ENCODE measurements at regions not wholly inside any gene's neighbourhood (a gene's known extent, or its start where the extent isn't known, plus 50 kb on each side); places are given as distances from the start of the nearest gene placed in this dataset.
"Not testable (repeated sequence)": the region's sequence is repeated elsewhere in the genome, so short reads cannot be mapped to it uniquely, and the experiment has no call there.

DNA sequence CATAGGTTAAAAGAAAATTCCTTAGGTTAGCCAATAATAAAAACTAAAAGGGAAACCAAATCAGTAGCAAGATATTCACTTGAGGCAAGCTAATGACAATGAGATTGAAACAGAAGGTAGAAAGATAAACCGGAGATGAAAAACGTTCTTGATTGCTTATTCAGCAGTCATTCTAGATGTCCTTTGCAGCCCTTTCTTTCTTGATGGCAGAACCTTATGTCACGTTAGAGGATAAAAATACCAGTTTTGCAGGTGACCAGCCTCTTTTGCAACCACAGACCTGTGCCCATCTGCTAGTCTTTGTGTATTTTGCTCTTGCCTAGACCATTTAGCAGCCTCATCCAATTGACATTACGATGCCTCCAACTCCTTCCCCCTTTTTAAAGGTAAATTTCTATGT, 337.8 kb downstream of the DMAC1 start:
- no peak for DNase-seq

DNA sequence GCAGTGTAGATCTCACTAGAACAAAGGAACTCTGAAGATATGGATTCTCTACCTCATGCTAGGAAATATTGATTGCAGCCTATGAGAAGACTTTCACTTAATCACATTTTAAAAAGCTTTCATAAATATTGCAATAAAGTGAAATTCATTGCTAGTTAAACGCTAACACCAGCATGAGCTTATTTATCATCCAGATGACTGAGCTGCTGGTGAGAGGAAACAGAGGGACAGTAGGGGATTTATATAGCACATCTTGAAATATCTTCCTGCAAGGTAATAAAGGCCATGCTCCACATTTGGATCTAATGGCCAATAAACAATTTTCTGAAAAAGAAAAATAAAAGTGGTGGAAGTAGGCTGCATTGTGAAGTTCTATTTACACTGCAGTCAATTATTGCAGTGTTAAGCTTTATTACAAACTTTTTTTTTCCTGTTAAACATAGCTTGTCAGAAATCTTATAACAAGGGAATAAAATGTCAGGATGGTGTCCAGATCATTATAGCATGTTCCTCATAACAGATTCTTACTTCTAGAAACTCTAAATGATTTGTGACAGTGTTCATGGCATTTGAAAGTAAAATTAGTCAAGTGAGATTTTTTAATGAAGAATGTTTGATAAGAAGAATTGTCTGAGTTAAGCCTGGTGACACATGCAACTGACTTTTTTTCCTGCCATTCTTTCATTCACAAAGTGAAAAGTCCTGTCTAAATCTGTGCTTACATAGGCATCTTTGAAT, 342.6 kb downstream of the DMAC1 start:
- no peak for DNase-seq

GRCh38 chr9:7456377-7456776, 343.2 kb downstream of the DMAC1 start:
- no peak for DNase-seq

- peak; percentile 7 for DNase-seq
Observed at GRCh38 chr9:7454624-7455023, 345.0 kb downstream of the DMAC1 start.

- no peak for DNase-seq
Observed at GRCh38 chr9:7452378-7452777, 347.2 kb downstream of the DMAC1 start.

DNA sequence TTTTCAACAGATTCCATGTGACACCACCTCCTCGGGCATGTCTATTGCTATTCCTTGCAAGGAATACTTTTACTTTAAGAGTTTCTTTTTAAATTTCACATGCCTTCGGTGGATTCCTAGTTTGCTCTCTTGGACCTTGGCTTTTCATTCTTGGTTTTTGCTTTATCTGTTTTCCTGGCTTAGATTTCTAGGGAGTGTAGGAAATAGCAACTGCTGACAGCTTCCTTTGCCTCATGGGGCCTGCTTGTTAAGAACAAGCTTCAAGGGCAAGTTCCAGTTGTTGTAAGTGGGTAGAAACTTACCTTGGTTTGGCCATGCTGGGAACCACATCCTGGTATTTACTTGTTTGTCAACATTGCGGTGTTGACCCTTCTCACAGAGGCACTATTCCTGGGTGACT, 348.5 kb downstream of the DMAC1 start:
- no peak for DNase-seq

GRCh38 chr9:7443541-7443940, 356.0 kb downstream of the DMAC1 start:
- DNase-seq: no peak

GRCh38 chr9:7439355-7439995, 360.1 kb downstream of the DMAC1 start:
- DNase-seq: no peak

DNA sequence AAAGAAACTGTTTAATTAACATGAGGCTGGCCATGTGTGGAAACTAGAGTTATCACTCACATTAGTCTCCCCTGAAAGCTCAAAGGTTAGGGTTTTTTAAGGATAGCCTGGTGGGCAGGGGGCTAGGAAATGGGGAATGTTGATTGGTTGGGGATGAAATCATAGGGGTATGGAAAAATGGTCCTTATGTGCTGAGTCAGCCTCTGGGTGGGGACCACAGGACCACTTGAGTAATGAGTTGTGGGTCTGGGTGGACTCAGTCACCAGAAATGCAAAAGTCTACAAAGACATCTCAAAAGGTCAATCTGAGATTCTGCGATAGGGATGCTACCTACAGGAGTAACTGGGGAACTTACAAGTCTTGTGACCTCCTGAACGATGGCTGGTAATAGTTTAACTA, 362.8 kb downstream of the DMAC1 start:
- no peak for DNase-seq

DNA sequence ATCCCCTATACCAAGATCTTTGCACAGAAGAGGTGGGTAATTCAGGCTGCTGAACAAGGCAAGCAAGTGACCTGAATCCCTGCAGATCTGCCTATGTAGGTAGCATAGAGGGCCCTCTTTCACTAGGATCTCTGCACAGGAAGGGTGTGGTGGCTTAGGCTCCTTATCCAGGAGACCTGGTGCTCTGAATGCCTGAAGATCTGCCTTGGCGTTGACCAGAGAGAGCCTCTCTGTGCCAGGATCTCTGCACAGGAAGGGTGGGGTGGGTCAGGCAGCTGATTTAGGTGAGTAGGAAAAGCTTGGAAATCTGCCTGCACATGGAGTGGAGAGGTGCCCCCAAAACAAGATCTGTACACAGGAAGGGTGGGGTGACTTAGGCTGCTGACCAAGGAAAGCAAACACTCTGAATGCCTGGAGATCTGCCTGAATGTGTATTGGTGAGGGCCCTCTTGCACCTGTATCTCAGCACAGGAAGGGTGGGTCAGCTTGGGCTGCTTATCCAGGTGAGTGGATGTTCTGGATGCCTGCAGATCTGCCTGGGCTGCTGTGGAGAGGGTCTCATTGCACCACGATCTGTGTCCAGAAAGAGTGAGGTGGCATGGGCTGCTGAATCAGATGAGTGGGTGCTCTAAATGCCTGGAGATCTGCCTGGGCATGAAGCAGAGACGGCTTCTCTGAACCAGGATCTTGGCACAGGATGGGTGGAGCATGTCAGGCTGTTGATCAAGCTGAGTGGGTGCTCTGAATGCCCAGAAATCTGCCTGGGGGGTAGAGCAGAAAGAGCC, 365.9 kb downstream of the DMAC1 start:
- DNase-seq: no peak

- DNase-seq: no peak
Observed at GRCh38 chr9:7432989-7433388, 366.6 kb downstream of the DMAC1 start.

GRCh38 chr9:7417397-7417796, 382.2 kb downstream of the DMAC1 start:
- not testable (repeated sequence) for DNase-seq

DNA sequence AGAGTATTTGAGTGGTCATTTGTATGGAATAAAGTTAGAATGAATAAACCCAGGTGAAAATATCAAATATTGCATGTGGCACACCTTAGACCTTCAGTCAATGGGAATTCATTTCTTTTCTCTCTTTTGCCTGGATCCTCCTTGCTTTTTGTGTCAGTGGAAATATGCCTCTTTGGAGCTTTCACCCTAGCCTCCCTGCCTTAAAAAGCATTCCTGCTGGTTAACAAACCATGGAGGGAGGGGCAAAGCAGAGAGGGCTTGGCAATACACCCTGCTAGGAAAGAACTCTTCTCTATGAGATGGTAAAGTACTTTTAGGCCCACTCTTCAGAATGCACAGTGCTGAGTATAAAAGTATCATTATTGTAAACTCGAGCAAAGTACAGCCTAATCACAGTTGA, 383.7 kb downstream of the DMAC1 start:
- no peak for DNase-seq

DNA sequence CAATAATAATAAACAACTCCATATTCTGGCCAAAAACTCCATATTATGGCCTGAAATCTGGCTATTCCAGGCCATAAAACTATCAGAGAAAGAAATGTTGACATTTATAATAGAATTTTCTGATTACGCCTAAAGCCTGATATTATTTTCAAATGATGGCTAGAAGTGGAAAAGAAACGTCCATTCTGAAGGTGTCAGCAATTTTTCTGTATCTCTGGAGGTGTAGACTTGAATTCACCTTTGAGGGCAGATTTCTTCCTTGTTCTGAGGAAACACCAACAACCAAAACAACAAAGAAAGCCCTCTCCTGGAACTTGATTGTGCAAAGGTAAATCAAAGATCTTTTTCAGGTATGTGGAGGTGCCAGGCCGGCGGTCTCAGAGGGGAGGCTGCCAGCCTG, 390.7 kb downstream of the DMAC1 start:
- DNase-seq: no peak

DNA sequence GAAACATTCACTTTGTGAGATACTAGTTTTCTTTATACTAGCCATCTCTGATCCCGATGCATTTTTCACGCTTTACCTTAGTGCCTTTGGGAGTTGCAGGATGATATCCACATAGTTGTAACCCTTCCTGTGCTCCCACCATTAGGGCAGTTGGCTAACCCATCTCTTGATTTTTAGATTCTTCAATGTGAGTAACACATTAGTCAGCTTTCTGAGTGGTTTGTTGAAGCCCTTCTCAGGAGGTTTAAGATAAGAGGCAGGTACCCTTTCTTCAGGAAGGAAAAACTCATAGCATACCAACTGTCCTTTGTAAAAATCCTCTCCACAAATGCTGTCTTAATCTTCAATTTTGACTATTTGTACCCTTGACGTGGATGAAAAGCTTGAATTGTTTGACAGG, 392.3 kb downstream of the DMAC1 start:
- DNase-seq: no peak

DNA sequence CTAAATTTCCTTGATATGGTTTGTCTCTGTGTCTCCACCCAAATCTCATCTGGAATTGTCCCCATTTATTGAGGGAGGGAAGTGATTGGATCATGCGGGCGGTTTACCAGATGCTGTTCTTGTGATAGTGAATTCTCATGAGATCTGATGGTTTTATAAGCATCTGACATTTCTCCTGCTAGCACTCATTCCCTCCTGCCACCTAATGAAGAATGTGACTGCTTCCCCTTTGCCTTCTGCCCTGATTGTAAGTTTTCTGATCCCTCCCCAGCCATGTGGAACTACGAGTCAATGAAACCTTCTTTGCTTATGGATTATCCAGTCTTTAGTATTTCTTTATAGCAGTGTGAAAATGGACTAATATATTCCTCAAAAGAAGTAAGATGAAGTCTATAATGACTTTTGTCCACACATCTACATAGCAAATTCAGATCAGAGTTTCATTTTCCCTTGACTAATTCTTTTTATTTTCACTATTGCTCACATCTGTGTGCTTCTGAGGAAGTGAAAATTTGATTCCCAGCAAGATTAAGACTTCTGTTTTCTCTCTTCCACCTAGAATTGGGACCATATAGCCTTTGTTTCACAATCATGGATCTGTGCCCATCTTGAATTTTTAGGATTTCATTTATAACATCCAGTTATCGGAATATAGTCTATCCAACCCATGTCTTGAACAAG, 393.5 kb downstream of the DMAC1 start:
- no peak for DNase-seq

- no peak for DNase-seq
Observed at GRCh38 chr9:7403839-7404487, 395.6 kb downstream of the DMAC1 start.

DNA sequence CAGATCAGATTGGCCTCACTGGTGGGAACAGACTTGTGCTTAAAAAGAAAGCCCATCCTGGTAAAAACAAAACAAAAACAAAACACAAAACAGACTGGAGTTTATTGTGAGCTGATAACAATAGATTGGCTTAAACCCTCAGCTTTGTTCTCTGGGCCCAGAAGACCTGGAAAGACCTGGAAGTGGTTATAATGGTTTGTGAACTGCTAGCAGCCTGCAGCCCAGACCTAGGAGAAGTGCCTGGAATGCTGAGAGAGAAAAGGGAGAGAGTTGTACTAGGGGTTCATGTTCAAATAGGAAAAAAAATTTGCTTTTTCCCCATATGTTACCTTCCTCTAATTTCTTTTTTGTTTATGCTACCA, 396.6 kb downstream of the DMAC1 start:
- no peak for DNase-seq

- DNase-seq: no peak
Observed at GRCh38 chr9:7402334-7403027, 397.1 kb downstream of the DMAC1 start.

- DNase-seq: no peak
Observed at GRCh38 chr9:7401116-7401515, 398.5 kb downstream of the DMAC1 start.

DNA sequence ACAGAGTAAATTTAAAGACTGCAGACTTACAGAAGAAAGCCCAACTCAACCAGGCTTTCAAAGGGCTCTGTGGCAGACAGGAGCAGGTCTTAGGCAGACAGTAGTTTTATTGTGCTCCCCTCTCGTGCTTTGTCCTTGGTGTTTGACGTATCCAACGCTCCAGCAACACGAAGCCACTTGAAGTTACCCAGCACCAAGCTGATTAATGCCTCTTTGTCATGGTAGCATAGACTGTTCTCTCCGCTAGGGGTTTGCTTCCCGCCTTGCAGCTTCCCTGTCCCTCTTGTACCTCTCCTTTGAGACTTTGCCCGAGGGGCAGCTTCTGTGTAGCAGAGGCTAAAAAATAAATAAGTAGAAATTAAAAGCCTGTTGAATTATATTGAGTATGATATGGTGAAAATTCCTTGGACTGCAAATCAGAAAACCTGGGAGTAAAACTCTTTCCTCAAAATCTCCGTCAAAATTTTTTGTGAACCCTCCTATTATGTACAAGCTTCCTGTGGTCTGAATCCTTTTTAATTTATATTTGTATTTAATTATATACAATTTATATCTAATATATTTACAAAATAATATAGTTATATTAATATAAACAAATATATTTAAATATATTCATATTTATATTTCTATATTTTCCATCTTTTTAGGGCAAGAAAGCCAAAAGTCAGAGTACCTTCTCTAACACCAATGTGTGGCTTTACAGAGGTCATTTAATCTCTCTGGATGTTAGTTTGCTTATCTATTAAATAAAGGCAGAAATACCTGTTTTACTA, 405.4 kb downstream of the DMAC1 start:
- no peak for DNase-seq
